ENCODE measurements at regions not wholly inside any gene's neighbourhood (a gene's known extent, or its start where the extent isn't known, plus 50 kb on each side); places are given as distances from the start of the nearest gene placed in this dataset.
"Not testable (repeated sequence)": the region's sequence is repeated elsewhere in the genome, so short reads cannot be mapped to it uniquely, and the experiment has no call there.

DNA sequence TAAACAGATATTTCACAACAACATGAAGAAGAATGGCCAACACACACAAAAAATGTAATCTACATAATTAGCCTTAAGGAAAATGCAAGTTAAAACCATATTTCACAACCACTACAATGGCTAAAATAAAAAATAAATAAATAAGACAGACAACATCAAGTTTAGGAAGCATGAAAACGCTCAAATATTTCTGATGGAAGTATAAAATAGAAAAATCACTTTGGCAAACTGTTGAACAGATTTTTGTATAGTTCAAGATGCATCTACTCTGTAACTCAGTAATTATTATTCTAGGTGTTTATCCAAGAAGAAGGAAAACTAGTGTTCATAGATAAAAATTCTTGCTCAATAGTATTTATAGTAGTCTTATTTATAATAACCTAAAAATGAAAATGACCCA lies 1410.1 kb upstream of the ADGRB3 start:
- DNase-seq (ENCODE audit: low read depth): no peak

DNA sequence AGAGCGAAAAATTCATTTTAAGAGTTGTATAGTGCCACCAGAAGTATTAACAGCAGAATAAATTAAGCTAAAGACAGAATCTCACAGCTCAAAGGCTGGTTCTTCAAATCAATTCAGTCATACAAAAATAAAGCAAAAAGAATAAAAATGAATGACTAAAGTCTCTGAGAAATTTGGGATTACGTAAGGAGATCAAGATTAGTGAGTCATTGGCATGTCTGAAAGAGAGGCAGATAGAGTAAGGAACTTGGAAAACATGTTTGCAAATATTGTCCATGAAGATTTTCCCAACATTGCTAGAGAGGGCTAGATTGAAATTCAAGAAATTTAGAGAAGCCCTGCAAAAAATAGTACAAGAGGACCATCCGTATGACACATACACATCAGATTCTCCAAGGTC lies 1413.9 kb upstream of the ADGRB3 start:
- DNase-seq (ENCODE audit: low read depth): no peak

DNA sequence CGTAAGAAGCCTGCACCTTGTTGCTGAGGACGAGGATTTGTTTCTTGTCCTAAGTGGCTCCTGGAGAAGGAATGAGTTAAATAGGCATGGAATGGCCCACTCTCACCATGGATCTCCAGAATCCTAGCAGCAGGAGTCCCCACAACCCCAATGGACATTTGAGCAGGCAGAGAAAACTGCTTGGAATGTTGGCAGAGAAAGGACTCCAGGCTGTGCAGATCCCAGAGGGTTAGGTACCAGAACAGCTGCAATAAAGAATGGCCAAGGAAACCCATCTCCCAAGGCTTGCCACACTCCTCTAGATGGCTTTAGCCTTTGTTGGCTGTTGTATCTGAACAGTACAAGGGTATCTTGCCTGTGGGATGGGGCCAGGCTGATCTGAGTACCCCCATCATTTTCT lies 1415.7 kb upstream of the ADGRB3 start:
- DNase-seq (ENCODE audit: low read depth): no peak

DNA sequence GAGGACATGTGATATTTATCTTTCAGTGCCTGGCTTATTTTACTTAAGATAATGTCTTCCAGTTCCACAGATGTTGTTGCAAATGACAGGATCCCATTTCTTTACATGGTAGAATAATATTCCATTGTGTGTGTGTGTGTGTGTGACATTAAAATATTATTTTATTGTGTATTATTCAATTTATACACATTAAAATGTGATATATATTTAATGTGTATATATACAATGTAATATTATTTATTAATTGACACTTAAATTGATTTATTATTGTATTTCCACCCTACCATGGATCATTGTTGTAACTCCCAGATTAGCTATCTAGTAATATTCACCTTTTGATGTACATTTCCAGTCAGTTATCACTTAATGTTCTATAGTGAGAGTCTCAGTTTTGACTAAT lies 1422.5 kb upstream of the ADGRB3 start:
- DNase-seq (ENCODE audit: low read depth): no peak

DNA sequence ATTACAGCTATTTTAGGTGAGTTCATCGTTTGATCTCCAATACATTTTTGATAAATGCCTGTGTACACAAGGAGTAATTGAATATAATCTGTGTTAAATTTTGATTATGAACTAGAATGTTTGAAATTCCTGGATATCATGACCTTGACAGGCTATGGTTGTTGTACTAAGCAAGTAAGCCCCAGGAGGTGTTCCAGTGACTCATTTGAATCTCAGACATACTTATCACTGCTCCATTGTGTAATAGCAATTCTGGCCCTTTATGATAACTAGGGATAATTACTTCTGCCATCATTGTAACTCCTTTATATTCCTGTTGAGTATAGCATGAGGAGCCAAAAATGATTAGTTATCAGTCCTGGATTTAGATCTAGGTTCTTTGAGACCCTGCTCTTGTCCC lies 1424.6 kb upstream of the ADGRB3 start:
- no peak for DNase-seq (ENCODE audit: low read depth)

DNA sequence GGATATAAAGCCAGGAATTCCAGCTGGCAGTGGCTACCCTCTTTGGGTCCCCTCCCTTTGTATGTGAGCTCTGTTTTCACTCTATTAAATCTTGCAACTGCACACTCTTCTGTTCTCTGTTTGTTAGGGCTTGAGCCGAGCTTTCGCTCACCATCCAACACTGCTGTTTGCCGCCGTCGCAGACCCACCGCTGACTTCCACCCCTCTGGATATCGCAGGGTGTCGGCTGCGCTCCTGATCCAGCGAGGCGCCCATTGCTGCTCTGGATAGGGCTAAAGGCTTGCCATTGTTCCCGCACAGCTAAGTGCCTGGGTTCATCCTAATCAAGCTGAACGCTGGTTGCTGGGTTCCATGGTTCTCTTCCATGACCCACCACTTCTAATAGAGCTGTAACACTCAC lies 1433.5 kb upstream of the ADGRB3 start:
- DNase-seq (ENCODE audit: low read depth): no peak

DNA sequence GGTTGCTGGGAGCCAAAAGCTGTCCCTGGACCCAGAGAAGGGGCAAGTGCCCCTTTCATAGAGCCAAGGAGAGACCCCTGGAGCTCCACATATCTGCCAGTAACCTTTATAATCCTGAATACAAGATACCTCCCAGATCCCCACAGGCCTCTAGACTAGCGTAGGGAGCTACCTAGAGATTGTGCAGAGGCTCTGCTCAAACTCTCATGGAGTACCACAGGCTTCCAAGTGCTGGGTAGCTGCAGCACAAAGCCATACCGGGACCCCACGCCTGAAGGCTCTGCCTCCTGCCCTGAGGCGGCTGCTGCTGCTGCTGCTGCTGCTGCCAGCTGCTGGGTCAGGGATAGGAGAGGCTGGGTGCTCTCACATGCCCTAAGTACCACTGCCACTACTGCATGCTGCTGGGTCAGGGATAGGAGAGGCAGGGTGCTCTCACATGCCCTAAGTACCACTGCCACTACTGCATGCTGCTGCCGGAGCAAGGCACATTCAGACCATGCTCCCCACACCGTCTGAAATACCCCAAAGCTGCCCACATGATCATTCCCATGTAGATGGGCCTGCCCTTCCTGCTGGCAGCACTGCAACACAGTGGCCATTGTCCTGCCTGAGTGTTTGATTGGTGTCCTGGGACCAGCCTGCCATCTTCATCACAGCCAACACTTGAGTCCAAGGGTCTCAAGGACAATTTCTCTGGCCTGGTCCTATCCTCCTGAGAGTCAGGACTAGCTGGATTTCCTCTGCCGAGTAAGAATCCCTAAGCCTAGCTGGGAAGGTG lies 1434.3 kb upstream of the ADGRB3 start:
- no peak for DNase-seq (ENCODE audit: low read depth)

DNA sequence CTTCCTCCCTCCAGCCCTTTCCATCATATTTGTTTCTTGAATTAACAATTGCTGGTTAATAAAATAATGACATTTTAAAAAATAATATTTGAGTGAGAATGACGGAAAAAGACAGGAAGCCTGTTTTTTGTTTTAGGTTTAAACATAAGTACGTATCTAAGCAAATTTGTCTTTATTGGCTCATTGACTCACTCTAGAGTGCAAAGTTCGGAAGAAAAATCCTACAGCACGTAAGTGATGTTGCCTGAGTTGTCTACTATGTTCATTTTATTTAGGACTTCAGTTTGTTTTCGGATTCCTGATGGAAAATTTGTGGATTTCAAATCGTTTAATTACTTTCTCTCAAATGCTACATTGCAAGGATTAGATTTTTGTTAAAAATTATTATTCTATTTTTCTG lies 1435.7 kb upstream of the ADGRB3 start:
- no peak for DNase-seq (ENCODE audit: low read depth)

DNA sequence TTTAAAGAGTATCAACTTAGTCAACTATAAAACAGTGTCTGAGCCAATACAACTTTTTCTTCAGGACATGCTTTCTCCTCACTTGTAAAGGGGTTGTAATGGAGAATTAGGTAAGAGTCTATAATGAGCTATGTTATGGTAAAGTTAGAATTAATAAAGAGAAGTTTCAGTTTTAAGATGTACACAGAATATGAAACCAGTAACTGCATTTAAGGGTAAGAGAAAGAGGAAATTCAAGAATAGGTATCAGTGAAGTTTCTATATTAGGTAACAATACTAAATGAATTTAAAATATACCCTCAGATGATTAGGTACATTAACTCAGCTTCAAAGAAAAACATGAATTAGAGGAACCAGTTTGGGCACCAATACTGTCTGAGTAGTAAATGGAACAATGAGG lies 1444.3 kb upstream of the ADGRB3 start:
- DNase-seq (ENCODE audit: low read depth): no peak

DNA sequence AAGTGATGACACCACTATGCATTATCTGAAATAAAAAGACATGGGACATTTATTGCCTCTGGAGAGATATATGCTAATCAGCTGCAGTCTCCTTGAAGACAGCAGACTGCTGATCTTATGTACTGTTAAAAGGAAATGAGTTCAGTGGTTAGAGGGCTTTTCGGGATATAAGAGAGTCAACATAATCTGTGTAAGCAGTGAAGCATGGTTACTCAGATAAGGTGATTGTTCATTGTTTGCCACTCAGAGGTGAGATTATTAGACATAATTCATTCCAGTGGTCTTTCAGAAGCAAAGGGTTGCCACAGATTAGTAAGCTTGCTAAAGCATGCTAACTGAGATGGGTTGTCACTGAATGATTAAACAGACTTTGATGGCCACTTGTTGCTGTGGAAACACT lies 1450.7 kb upstream of the ADGRB3 start:
- no peak for DNase-seq (ENCODE audit: low read depth)

DNA sequence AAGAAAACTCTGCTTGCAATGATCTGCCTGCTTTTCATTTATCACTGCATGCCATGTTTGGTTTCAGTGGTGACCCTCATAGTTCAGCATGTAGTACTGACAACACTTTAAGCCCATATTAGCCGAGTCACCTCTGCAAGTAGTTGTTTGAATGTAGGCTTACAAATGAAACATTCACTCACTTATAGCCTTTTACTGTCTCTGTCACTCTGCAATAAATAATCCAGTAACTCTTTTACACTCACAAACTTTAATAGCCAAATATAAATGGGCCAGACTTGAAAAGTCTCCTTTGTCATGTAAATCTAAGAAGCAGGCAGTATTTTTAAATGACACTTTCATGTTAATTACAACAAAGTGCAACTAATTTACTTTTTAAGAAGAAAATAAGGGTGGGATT lies 1460.0 kb upstream of the ADGRB3 start:
- DNase-seq (ENCODE audit: low read depth): no peak

DNA sequence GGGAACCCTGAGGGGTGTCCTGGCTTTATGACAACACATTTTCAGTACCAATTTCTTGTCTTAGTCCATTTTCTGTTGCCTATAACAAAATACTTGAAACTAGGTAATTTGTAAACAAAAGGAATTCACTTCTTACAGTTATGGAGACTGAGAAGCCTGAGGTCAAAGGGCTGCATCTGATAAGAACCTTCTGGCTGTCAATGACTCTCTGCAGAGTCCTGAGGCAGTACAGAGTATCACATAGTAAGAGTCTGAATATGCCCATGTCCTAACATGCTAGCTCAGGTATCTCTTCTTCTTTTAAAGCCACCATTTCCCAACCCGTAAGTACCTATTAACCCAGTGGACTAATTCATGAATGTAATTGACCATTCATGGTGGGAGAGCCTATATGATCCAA lies 1458.6 kb upstream of the EYS start:
- DNase-seq (ENCODE audit: low read depth): no peak

DNA sequence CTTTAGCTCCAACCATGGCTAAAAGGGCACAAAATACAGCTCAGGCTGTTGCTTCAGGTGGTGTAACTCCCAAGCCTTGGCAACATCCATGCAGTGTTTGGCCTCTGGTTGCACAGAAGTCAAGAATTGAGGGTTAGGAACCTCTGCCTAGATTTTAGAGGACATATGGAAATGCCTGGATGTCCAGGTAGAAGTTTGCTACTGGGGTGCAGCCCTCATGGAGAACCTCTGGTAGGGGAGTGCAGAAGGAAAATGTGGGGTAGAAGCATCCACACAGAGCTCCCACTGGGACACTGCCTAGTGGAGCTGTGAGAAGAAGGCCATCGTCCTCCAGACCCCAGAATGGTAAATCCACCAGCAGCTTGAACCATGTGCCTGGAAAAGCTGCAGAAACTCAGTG lies 1453.8 kb upstream of the EYS start:
- no peak for DNase-seq (ENCODE audit: low read depth)

DNA sequence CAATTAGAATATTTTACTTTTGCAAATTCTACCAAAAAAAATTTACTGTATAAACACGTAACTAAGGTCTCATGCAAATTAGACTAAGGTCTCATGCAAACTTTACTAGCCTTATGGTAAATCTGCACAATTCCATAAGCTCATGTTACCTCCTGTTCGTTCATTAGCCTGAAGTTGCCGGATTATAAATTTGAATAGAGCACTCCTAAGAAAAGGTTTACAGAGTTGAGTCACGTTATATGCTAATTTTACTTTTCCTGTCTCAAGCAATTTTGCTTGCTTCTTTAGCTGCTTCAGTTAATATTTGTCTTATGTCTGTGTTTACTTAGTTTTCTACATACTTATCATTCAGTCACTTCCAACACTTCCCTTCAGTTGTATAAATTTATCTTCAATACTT lies 1434.0 kb upstream of the EYS start:
- DNase-seq (ENCODE audit: low read depth): no peak

DNA sequence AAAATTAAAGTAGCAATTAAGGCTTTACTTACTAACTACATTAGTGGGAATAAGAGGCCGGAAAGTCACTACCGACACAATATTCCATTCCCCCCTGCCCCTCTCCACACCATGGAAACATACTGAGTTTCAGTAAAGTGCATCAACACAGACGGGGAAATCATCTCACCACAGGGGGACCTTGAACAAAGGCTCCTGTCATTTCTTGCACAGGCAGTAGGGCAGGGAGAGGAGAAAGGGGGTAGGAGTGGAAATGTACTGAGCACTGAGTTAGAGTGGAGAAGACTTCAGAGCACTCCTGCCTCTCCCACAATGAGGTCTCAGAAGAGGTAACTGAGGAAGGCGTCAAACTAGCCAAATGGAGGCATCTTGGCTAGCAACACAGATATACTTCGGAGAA lies 1426.9 kb upstream of the EYS start:
- DNase-seq (ENCODE audit: low read depth): no peak

DNA sequence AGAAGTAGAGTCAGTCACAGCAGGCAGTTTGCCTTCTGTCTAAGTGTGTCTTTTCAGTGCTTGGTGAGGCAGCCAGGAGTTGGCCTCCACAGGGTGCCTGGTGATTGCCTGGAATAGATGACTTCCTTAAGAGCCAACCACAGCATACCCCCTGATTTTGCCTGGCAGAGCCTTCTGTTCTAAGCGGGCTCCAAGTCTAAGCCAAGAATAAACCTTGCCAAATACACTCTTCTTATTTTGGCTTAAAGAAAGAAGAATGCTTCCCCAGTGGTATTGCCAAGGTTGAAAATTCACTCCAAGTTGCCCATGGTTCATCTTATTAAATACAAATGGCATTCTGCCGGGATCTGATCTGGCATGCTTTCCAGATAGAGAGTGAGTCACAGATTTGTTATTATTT lies 1424.8 kb upstream of the EYS start:
- peak; percentile 21 for DNase-seq (ENCODE audit: low read depth)

DNA sequence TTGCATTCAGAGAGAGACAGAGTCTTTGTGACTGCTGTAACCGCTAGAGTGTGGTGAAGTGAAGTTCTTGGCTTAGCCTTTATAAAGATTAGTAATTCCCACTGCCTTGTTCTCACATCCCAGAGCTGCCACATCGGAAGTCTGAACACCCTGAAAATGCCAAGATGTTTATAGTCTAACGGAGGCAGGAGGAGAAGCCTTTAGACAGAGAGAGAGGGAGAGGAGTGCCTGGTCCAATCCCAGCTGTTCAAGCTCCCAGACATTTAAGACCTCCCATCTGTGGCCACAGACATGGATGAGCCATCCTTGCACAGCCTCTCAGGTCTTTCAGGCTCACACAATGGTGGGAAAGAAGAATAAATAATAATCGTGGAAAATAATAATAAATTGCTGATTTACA lies 1422.8 kb upstream of the EYS start:
- DNase-seq (ENCODE audit: low read depth): no peak

DNA sequence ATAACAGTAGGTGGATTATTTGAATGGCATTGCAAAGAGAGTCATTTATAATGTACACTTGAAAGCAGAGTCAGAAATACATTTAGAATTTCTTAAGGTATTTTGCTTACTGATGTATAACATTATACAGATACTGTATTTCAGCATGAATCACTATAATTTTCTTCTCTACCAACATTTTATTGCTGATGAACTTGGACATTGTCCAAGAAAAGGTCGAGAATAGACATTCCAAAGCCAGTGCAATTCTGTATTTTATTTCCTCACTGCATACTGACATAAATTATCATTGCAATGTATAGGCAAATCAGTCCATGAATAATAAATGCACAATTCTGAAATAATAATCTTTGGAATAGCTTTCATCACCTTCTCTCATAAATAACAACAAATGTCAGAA lies 1420.0 kb upstream of the EYS start:
- DNase-seq (ENCODE audit: low read depth): no peak

DNA sequence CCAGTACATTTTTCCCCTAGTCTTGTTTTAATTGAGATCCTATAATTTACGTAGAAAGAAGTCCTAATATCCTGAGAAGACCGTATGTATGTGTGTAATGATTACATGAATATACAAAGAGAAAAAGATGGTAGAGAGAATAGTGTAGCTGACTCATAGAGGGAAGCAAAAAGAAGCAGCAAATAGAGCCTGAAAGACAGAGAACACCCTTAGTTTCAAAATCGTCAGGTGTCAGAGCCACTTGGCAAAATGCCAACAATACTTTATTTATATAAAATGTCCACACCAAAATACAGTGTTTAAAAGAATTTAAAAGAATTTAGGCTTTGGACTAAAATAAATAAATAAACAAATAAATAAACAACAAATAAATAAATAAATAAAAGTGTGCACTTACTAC lies 1414.1 kb upstream of the EYS start:
- no peak for DNase-seq (ENCODE audit: low read depth)

DNA sequence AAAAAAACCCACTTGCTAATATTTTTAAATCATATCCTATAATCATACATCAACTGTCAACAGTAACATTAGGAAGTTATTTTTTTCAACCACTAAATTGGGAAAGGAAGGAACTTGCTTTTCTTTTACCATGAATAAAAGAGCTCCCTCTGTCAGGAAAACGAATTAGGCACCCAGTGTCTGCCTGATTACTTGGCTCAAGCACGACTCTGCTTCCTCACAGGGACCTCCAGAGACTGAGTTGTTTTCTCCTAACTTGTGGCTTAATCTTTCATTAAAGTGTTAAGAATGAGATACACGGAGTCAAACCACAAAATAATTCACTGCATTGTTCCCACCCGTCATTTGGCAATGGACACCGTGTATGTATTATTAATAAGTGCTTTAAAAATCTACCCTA lies 1405.1 kb upstream of the EYS start:
- DNase-seq (ENCODE audit: low read depth): no peak

DNA sequence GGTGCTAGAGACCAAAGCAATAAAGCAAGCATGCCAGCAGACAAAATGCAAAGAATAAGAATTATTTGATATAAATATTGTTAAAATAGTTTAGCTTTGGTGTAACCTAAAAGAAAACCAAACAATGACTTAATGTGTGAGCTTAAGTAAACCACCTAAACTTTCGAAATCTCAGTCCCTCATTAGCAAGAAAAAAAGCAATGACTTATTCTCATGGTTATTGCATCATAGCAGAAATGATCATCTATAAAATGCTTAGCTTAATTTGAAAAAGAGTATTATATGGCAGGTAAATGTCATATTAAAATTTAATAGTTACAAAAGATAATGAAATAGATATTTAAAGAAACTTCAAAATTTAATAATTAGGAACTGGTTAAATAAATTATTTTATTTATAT lies 1395.7 kb upstream of the EYS start:
- no peak for DNase-seq (ENCODE audit: low read depth)

DNA sequence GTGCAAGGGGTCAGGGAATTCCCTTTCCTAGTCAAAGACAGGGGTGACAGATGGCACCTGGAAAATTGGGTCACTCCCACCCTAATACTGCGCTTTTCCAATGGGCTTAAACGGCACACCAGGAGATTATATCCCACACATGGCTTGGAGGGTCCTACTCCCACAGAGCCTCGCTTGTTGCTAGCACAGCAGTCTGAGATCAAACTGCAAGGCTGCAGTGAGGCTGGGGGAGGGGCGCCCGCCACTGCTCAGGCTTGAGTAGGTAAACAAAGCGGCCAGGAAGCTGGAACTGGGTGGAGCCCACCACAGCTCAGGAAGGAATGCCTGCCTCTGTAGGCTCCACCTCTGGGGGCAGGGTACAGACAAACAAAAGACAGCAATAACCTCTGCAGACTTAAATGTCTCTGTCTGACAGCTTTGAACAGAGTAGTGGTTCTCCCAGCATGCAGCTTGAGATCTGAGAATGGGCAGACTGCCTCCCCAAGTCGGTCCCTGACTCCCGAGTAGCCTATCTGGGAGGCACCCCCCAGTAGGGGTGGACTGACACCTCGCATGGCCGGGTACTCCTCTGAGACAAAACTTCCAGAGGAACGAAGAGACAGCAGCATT lies 1388.7 kb upstream of the EYS start:
- not testable (repeated sequence) for DNase-seq (ENCODE audit: low read depth)

DNA sequence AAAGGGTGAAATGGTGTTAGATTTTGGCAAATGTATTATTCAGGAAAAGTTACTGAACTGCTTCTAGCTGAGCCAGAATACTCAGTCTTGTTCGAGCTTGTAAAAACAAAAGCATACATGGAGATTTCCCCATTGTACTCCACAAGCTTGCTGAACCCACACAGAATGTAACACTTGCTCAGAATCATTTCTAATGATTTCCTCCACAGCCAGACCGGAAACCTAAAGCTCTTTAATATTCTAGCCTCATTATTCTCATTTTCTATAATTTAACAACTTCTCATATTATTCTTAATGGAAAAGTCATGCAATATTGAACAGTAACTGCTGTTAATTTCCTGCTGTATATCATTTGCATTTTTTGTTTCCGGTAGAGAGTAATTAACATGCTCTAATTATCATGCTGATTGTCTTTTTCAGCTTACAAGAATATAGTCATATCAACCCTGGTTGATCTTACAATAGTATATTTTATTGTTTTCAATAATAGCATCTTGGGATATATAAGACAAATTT lies 1387.5 kb upstream of the EYS start:
- no peak for DNase-seq (ENCODE audit: low read depth)

DNA sequence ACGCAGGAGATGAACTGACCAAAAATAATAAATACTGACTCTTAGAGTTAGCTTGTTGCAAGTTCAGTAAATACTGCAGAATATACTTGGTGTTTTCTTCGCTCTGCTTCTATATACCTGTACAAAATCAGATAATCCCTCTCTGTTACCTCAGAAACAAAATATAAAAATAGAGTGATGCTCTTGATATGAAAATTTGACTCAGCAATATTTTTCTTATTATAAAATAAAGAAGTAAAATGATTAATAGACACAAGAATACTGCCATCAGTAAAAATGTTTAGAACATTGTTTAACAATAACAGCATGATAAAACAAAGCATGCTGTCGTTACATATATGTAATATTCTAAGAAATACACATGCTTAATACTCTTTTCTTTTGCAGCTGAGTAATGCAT lies 1366.9 kb upstream of the EYS start:
- DNase-seq (ENCODE audit: low read depth): no peak

Data from fibroblast of the conjunctiva (primary cell).